Esophagus muscularis mucosa (tissue), 4 donors: ENCODE measurements at regions not wholly inside any gene's neighbourhood (a gene's known extent, or its start where the extent isn't known, plus 50 kb on each side); places are given as distances from the start of the nearest gene placed in this dataset.

Source experiments
- DNase-seq: peaks from one replicate; pipeline ENCODE4 v3.0.0-alpha.2; 2017; ENCODE audit errors: extremely low spot score
- H3K27ac ChIP-seq, 4 donors: fragments of 200-600 bp; sonication (generic); replicated peaks in 1 of 4; 1 replicate in 3 of 4; 2 replicates in 1 of 4; pipeline ENCODE4 v1.5.1; 2016 to 2019; ENCODE audit warnings: mild to moderate bottlenecking in 1 of 4
- H3K27me3 ChIP-seq, 4 donors: fragments of 200-600 bp; sonication (generic); one replicate each; pipeline versions ENCODE4 v1.5.1 to v1.6.0; 2016 to 2019
- H3K36me3 ChIP-seq, 4 donors: fragments of 200-600 bp; sonication (generic); one replicate each; pipeline ENCODE4 v1.5.1; 2016 to 2019
- H3K4me1 ChIP-seq, 4 donors: fragments of 200-600 bp; sonication (generic); one replicate each; pipeline ENCODE4 v1.5.1; 2016 to 2019
- H3K4me3 ChIP-seq, 4 donors: fragments of 200-600 bp; sonication (generic); 1 replicate in 2 of 4; 2 replicates in 2 of 4; pipeline ENCODE4 v1.5.1; 2016 to 2019; ENCODE audit warnings: mild to moderate bottlenecking in 4 of 4, moderate library complexity in 1 of 4
- H3K9me3 ChIP-seq, 4 donors: fragments of 200-600 bp; sonication (generic); 1 replicate in 3 of 4; 2 replicates in 1 of 4; pipeline ENCODE4 v1.5.1; 2016 to 2019
- EP300 ChIP-seq: sonication (generic); formaldehyde crosslinking; IDR thresholded peaks from one replicate; pipeline ENCODE4 v1.6.1; 2017; ENCODE audit warnings: antibody characterized with exemption
- POLR2A ChIP-seq: fragments of 450-650 bp; IDR thresholded peaks from one replicate; pipeline ENCODE4 v1.6.1; 2017; ENCODE audit warnings: antibody characterized with exemption, moderate library complexity, mild to moderate bottlenecking, low read depth
- POLR2AphosphoS5 ChIP-seq, 2 donors: sonication (generic); formaldehyde crosslinking; IDR thresholded peaks; one replicate each; pipeline ENCODE4 v1.6.1; 2017; ENCODE audit warnings: antibody characterized with exemption in 2 of 2
- WGBS: methylation state at CpG from one replicate; pipeline ENCODE4 v1.1.5; 2018; 5-methylcytosine and 5-hydroxymethylcytosine counted together
- intact Hi-C: fragments of 100-400 bp; cut with DNase I; formaldehyde crosslinking; loops from one replicate; pipeline ENCODE4 v1.15.1; 2023
- TF ChIP-seq, protein P1 (sequence below), 3 experiments: fragments of 200-600 bp in 2 of 3; fragments of 450-650 bp in 1 of 3; sonication (generic) in 2 of 3; IDR thresholded peaks; one replicate each; pipeline ENCODE4 v1.5.1; 2017 to 2019; ENCODE audit warnings: antibody characterized with exemption in 3 of 3, mild to moderate bottlenecking in 2 of 3, moderate library complexity in 1 of 3

DNA sequence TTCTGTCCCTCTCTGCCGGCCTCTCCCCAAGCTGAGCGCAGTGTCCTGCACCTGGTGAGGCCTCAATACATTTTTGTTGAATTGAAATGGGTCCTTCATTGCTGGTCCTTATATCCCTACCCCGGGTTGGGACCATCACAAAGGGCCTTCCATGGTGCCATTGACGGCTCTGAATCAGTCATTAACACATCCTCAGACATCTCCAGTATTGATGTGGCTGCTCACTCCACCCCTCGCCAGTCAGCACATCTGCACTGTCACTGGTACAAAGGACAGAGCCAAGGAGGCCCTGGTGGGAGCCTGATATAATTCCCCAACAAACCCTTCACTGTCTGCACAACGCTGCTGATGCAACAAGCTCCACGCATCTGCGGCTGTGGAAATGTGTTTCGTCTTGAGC is 191.6 kb upstream of the TOPAZ1 start:
- no peaks in the 10 kb centered on the region for H3K9me3 ChIP-seq
- intact Hi-C loops = no loop called here
- H3K27ac ChIP-seq = no peak overlapping the region
- H3K4me3 ChIP-seq = no peak overlapping the region
- WGBS = 85% methylated on average over 9 of the region's 9 CpGs
- peaks cover 0 to 39% (median 0%) of the 10 kb centered on the region in 4 donors for H3K27me3 ChIP-seq
- DNase-seq = no peak
- H3K4me1 ChIP-seq = no peaks in the 10 kb centered on the region
- no peaks in the 10 kb centered on the region for H3K36me3 ChIP-seq
- TF ChIP-seq POLR2A (no peak), EP300 (no peak), POLR2AphosphoS5 (IDR thresholded peaks at IDR 0.05) (no peak)
- TF ChIP-seq, protein P1, sequence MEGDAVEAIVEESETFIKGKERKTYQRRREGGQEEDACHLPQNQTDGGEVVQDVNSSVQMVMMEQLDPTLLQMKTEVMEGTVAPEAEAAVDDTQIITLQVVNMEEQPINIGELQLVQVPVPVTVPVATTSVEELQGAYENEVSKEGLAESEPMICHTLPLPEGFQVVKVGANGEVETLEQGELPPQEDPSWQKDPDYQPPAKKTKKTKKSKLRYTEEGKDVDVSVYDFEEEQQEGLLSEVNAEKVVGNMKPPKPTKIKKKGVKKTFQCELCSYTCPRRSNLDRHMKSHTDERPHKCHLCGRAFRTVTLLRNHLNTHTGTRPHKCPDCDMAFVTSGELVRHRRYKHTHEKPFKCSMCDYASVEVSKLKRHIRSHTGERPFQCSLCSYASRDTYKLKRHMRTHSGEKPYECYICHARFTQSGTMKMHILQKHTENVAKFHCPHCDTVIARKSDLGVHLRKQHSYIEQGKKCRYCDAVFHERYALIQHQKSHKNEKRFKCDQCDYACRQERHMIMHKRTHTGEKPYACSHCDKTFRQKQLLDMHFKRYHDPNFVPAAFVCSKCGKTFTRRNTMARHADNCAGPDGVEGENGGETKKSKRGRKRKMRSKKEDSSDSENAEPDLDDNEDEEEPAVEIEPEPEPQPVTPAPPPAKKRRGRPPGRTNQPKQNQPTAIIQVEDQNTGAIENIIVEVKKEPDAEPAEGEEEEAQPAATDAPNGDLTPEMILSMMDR (IDR thresholded peaks at IDR 0.05) = no peak

DNA sequence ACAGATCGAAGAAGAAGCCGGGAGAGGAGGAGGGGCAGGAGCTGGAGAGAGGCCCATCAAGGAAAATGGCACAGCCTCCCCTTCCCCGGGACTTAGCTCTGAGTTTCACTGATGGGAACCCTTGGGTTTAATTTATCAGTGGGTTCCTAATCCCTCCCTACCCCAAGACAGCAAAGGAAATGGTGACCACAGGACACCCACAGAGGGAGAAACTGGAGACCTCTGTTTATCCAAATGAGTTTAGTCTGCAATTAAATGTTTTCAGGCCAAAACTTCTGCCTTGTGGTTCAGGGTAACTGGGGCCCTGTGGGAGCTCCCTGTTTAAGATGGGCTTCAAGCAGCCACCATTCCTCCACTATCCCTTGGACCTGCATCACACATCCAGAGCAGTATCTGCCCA is 190.8 kb upstream of the TOPAZ1 start:
- Histone ChIP-seq H3K27me3 (peaks cover 0 to 39% (median 0%) of the 10 kb centered on the region in 4 donors), H3K36me3 (no peaks in the 10 kb centered on the region), H3K27ac (no peak overlapping the region), H3K4me1 (no peaks in the 10 kb centered on the region), H3K4me3 (no peak overlapping the region), H3K9me3 (no peaks in the 10 kb centered on the region)
- intact Hi-C loops = no loop called here
- no peak for DNase-seq
- TF ChIP-seq POLR2AphosphoS5 (IDR thresholded peaks at IDR 0.05) (no peak), POLR2A (no peak), EP300 (no peak)
- TF ChIP-seq, protein P1 (IDR thresholded peaks at IDR 0.05) = no peak
- WGBS = 71% methylated on average over 3 of the region's 3 CpGs

DNA sequence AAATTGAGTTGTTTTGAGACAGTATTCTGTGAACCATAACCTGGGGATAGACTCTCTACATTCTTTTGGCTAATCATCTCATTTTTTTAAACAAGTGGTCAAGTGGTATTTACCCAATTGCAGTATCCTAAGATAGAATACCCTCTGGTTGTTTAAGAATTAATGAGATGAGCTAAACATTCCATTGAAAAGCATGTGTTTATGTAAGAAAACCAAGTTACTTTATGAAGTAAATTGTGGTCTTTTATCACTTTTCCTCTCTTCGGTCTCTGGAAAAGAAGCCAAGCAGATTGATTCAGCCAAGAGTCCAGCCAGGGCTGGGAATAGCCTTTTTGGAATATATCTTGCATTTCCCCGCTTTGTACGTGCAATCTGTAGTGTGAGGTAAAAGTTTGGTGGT is 185.7 kb upstream of the TOPAZ1 start:
- 76% methylated on average over 3 of the region's 3 CpGs for WGBS
- no peaks in the 10 kb centered on the region for H3K36me3 ChIP-seq
- peaks cover 0 to 4% (median 2%) of the 10 kb centered on the region in 4 donors for H3K4me1 ChIP-seq
- H3K4me3 ChIP-seq = no peak overlapping the region
- H3K9me3 ChIP-seq = no peaks in the 10 kb centered on the region
- no peak for TF ChIP-seq POLR2AphosphoS5 (IDR thresholded peaks at IDR 0.05)
- TF ChIP-seq, protein P1 (IDR thresholded peaks at IDR 0.05) = no peak
- H3K27ac ChIP-seq = no peak overlapping the region
- intact Hi-C loops = no loop called here
- no peak for DNase-seq
- H3K27me3 ChIP-seq = peaks cover 0 to 76% (median 0%) of the 10 kb centered on the region in 4 donors

DNA sequence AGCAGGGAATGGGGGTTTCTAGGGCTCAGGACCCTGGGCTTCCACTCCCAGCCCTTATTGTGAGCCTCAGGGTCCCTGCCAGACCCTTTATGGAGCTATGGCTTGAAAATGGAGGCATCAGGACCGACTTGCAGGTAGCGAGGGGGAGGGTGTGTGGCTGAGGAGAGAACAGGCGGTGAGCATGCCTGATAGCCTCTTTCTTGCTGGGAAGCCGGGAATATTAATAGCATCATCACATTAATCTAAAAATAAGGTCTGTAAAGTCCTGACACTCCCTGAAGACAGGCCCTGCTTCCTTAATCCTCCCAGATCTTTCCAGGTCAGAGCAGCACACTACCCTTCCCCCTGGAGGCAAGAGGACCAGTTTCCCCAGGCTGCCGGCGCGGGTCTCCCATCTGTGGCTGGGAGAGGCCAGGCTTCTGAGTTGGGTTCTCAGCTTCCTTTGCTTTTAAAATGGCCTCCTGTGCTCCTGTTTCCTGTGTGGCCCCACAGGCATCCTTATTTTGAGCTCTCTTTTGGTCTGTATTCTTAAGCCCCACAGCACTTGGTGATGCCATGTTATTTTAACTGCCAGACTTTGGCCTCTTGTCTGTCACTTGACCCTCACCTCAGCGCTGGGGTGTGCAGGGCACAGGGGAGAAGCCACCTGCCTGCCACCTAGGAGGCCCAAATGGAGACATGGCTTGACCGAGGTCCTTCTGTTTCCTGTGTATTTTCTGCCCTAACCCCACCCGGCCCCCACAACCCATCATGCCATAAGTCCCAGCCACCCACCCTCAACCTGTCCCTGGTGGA is 185.0 kb upstream of the TOPAZ1 start:
- intact Hi-C loops = no loop called here
- no peak overlapping the region for H3K4me3 ChIP-seq
- DNase-seq = no peak
- H3K9me3 ChIP-seq = no peaks in the 10 kb centered on the region
- peaks cover 0 to 4% (median 2%) of the 10 kb centered on the region in 4 donors for H3K4me1 ChIP-seq
- 78% methylated on average over 10 of the region's 10 CpGs for WGBS
- no peaks in the 10 kb centered on the region for H3K36me3 ChIP-seq
- TF ChIP-seq POLR2AphosphoS5 (IDR thresholded peaks at IDR 0.05) = no peak
- TF ChIP-seq POLR2A = no peak
- TF ChIP-seq EP300 = no peak
- TF ChIP-seq, protein P1 (IDR thresholded peaks at IDR 0.05) = no peak
- no peak overlapping the region for H3K27ac ChIP-seq
- peaks cover 0 to 73% (median 0%) of the 10 kb centered on the region in 4 donors for H3K27me3 ChIP-seq
